SU-DHL-6 (cell line): ENCODE measurements at regions not wholly inside any gene's neighbourhood (a gene's known extent, or its start where the extent isn't known, plus 50 kb on each side); places are given as distances from the start of the nearest gene placed in this dataset.
"Not testable (repeated sequence)": the region's sequence is repeated elsewhere in the genome, so short reads cannot be mapped to it uniquely, and the experiment has no call there.

Experiments used
- H2AFZ ChIP-seq: fragments of 200-600 bp; sonication (generic); 2 replicates; pipeline ENCODE4 v1.6.1; 2014; ENCODE audit warnings: low read depth, mild to moderate bottlenecking, moderate library complexity, mixed read lengths, antibody characterized with exemption, low read length; ENCODE audit not compliant: severe bottlenecking
- H3F3A ChIP-seq: fragments of 200-600 bp; shearing (Covaris generic); 2 replicates; pipeline ENCODE4 v1.6.0; 2016; ENCODE audit warnings: antibody characterized with exemption, mild to moderate bottlenecking; ENCODE audit not compliant: insufficient read depth
- H3K27ac ChIP-seq: fragments of 200-600 bp; sonication (generic); 2 replicates; pipeline ENCODE4 v1.5.1; 2016; ENCODE audit warnings: low read depth, mild to moderate bottlenecking, low read length, moderate library complexity, mixed read lengths
- H3K27me3 ChIP-seq: fragments of 200-600 bp; sonication (generic), shearing (Covaris generic); 2 replicates; pipeline ENCODE4 v1.6.0; 2014; ENCODE audit warnings: mild to moderate bottlenecking, low read length
- H3K36me3 ChIP-seq: fragments of 200-600 bp; sonication (generic); 2 replicates; pipeline ENCODE4 v1.6.1; 2014; ENCODE audit warnings: mild to moderate bottlenecking, low read length, mixed read lengths
- H3K4me2 ChIP-seq: fragments of 300-600, 200-600 bp; shearing (Covaris generic), sonication (generic); 2 replicates; pipeline ENCODE4 v1.6.0; 2014; ENCODE audit warnings: low read length, low read depth, mild to moderate bottlenecking; ENCODE audit not compliant: poor library complexity, severe bottlenecking
- H3K4me3 ChIP-seq: fragments of 200-600 bp; sonication (generic); 2 replicates; pipeline ENCODE4 v1.5.1; 2014; ENCODE audit warnings: antibody characterized with exemption, low read length, mild to moderate bottlenecking, mixed read lengths; ENCODE audit not compliant: insufficient read depth, poor library complexity, severe bottlenecking
- H3K79me2 ChIP-seq: fragments of 200-600 bp; sonication (generic); 2 replicates; pipeline ENCODE4 v1.6.1; 2014; ENCODE audit warnings: mild to moderate bottlenecking, low read length, moderate library complexity; ENCODE audit not compliant: insufficient read depth
- H3K9ac ChIP-seq: fragments of 200-600 bp; sonication (generic); 2 replicates; pipeline ENCODE4 v1.7.0; 2014; ENCODE audit warnings: mild to moderate bottlenecking, low read length
- H3K9me2 ChIP-seq: fragments of 200-600 bp; sonication (generic); replicated peaks from 2 replicates; pipeline ENCODE4 v1.6.1; 2014; ENCODE audit warnings: low read length; ENCODE audit not compliant: insufficient read depth
- H3K9me3 ChIP-seq: fragments of 200-600 bp; sonication (generic); 2 replicates; pipeline ENCODE4 v1.6.1; 2014; ENCODE audit warnings: low read length, mixed read lengths; ENCODE audit not compliant: insufficient read depth
- H4K20me1 ChIP-seq: fragments of 200-600 bp; sonication (generic); 2 replicates; pipeline ENCODE4 v1.6.1; 2014; ENCODE audit warnings: low read depth, mild to moderate bottlenecking, antibody characterized with exemption, low read length, moderate library complexity, mixed read lengths
- CTCF ChIP-seq: fragments of 200-600 bp; sonication (generic); IDR thresholded peaks from one replicate; pipeline ENCODE4 v1.5.1; 2017; ENCODE audit warnings: antibody characterized with exemption, mild to moderate bottlenecking, low read length, moderate library complexity; ENCODE audit not compliant: insufficient read depth, poor library complexity, severe bottlenecking
- EZH2phosphoT487 ChIP-seq: fragments of 200-600 bp; sonication (generic), shearing (Covaris generic); conservative IDR thresholded peaks from 2 replicates; pipeline ENCODE4 v1.6.1; 2018; ENCODE audit warnings: mild to moderate bottlenecking, antibody characterized with exemption, low read length, moderate library complexity, mixed read lengths

- no peaks in the 10 kb centered on the region for H3K9me2 ChIP-seq
- no peaks in the 10 kb centered on the region for H3K9me3 ChIP-seq
- H3K4me2 ChIP-seq, result no peak overlapping the region
- H4K20me1 ChIP-seq, result no peaks in the 10 kb centered on the region
- H3F3A ChIP-seq, result no peaks in the 10 kb centered on the region
- H3K9ac ChIP-seq, result no peak overlapping the region
- H2AFZ ChIP-seq, result no peak overlapping the region
- no peaks in the 10 kb centered on the region for H3K79me2 ChIP-seq
- H3K36me3 ChIP-seq, result no peaks in the 10 kb centered on the region
- TF ChIP-seq EZH2phosphoT487 (no peak), CTCF (no peak)
- H3K27ac ChIP-seq, result no peak overlapping the region
- no peak overlapping the region for H3K4me3 ChIP-seq
- H3K27me3 ChIP-seq, result no peaks in the 10 kb centered on the region
These were observed 177.5 kb upstream of the E2F8 start for GRCh38 chr11:19418221-19418620.

- not testable (repeated sequence) for H3K36me3 ChIP-seq, H3K4me2 ChIP-seq, H3K9ac ChIP-seq
These were observed 171.3 kb upstream of the E2F8 start for GRCh38 chr11:19412070-19412469.

DNA sequence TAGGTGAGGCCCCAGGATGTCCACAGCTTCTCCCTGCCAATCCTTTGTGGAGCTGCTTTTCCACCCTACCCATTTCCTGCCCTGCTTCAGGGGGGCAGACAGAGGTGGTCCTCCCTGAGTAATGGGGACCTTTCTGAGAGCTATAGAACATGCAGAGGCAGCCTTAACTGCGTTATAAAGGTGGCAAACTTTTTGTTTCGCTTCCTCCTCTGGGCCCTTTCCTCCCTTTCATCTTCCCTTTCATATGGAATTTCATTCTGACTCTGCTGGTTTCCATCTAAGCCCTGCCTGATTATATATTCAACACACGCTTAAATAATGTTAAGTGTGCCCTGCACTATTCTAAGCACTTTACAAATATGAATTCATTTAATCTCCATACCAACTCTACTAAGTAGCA, 169.3 kb upstream of the E2F8 start:
- Histone ChIP-seq H3K79me2 (no peaks in the 10 kb centered on the region), H3K9me3 (no peaks in the 10 kb centered on the region), H3K27ac (no peak overlapping the region), H3K9ac (no peak overlapping the region), H3F3A (no peaks in the 10 kb centered on the region), H4K20me1 (no peaks in the 10 kb centered on the region), H3K9me2 (no peaks in the 10 kb centered on the region), H3K36me3 (no peaks in the 10 kb centered on the region), H2AFZ (no peak overlapping the region), H3K27me3 (no peaks in the 10 kb centered on the region), H3K4me3 (no peak overlapping the region), H3K4me2 (no peak overlapping the region)
- TF ChIP-seq EZH2phosphoT487, result no peak
- TF ChIP-seq CTCF, result no peak

More at GRCh38 chr11:19412070-19412469, 171.3 kb upstream of the E2F8 start:
- not testable (repeated sequence) for H3K27ac ChIP-seq, H2AFZ ChIP-seq, H3K9me2 ChIP-seq, H3K9me3 ChIP-seq, H3K4me3 ChIP-seq, H4K20me1 ChIP-seq, H3K27me3 ChIP-seq, H3F3A ChIP-seq, H3K79me2 ChIP-seq

DNA sequence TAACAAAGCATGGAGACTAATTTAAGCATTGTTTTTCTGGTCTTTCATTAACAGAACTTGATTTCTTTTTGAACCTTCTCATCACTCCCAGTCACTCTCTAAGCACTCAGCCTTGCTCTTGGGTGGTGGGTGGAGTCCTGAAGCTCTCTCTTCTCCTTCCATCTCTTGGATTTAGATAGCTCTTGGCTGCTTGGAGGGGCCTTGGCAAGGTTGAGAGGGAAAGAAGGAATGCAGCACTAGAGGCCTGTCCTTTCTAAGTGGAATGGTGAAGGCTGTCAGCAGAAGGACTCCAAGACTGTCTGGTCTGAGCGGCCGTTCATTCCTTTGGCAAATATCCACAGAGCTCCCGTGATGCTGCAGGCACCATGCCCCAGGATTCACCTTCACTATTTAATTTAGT, 168.6 kb upstream of the E2F8 start:
- Histone ChIP-seq H3K4me3 (no peak overlapping the region), H2AFZ (no peak overlapping the region), H4K20me1 (no peaks in the 10 kb centered on the region), H3K36me3 (no peaks in the 10 kb centered on the region), H3K9ac (no peak overlapping the region), H3K9me3 (no peaks in the 10 kb centered on the region), H3F3A (no peaks in the 10 kb centered on the region), H3K79me2 (no peaks in the 10 kb centered on the region), H3K27ac (no peak overlapping the region), H3K9me2 (no peaks in the 10 kb centered on the region), H3K4me2 (no peak overlapping the region), H3K27me3 (no peaks in the 10 kb centered on the region)
- TF ChIP-seq EZH2phosphoT487 (no peak), CTCF (no peak)
